ENCODE measurements at regions not wholly inside any gene's neighbourhood (a gene's known extent, or its start where the extent isn't known, plus 50 kb on each side); places are given as distances from the start of the nearest gene placed in this dataset.

GRCh38 chr17:13228225-13228624, 210.4 kb upstream of the ELAC2 start:
- TF ChIP-seq POLR2A (IDR thresholded peaks at IDR 0.05) (no peak), CTCF (IDR thresholded peaks at IDR 0.05 in 8 of 11, conservative IDR thresholded peaks at IDR 0.05 in 3 of 11) (no peak), POLR2AphosphoS5 (IDR thresholded peaks at IDR 0.05) (no peak)

Data from spleen (tissue), 7 donors.